HEK293 (cell line): ENCODE measurements at regions not wholly inside any gene's neighbourhood (a gene's known extent, or its start where the extent isn't known, plus 50 kb on each side); places are given as distances from the start of the nearest gene placed in this dataset.

Source experiments
- MYNN ChIP-seq: fragments of 450-650 bp; formaldehyde crosslinking; IDR thresholded peaks from 2 replicates; pipeline ENCODE4 v1.5.1; 2016; ENCODE audit warnings: missing biosample characterization, missing genetic modification characterization, borderline replicate concordance
- SP2 ChIP-seq: fragments of 450-650 bp; formaldehyde crosslinking; IDR thresholded peaks from 2 replicates; pipeline ENCODE4 v1.5.1; 2016; ENCODE audit warnings: missing biosample characterization, missing genetic modification characterization
- ZFP41 ChIP-seq: fragments of 450-650 bp; formaldehyde crosslinking; IDR thresholded peaks from 2 replicates; pipeline ENCODE4 v1.5.1; 2016; ENCODE audit warnings: missing biosample characterization, missing genetic modification characterization, borderline replicate concordance
- ZNF561 ChIP-seq: fragments of 450-650 bp; IDR thresholded peaks from 2 replicates; pipeline ENCODE4 v1.5.1; 2018; ENCODE audit warnings: missing biosample characterization, missing genetic modification characterization, borderline replicate concordance
- TF ChIP-seq, protein P1 (sequence below): fragments of 450-650 bp; formaldehyde crosslinking; IDR thresholded peaks from 2 replicates; pipeline ENCODE4 v1.5.1; 2016; ENCODE audit warnings: missing biosample characterization, missing genetic modification characterization

DNA sequence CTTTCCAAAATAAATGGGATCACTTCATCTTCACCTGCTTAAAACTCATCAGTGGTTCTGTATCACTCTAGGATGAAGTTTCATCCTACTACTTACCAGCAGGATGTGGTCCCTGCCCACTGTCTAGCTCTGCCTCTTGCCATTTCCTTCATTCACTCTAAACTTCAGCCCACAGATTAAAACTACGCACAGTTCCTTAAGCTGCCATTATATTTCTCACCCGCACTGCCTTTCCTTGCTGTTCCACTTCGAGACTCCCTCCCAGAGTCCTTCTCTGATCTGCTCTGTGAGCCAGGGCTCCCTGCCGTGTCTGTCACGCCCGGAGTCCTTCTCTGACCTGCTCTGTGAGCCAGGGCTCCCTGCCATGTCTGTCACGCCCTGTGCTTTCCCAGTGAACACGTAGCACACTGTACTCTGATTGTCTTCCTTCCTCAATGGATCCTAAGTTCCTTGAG, 52.0 kb upstream of the NPAS1 start:
- TF ChIP-seq ZNF561 (tag by site-specific recombination) (no peak), ZFP41 (no peak), MYNN (tag by site-specific recombination) (no peak), SP2 (tag by site-specific recombination) (no peak)
- TF ChIP-seq, protein P1, sequence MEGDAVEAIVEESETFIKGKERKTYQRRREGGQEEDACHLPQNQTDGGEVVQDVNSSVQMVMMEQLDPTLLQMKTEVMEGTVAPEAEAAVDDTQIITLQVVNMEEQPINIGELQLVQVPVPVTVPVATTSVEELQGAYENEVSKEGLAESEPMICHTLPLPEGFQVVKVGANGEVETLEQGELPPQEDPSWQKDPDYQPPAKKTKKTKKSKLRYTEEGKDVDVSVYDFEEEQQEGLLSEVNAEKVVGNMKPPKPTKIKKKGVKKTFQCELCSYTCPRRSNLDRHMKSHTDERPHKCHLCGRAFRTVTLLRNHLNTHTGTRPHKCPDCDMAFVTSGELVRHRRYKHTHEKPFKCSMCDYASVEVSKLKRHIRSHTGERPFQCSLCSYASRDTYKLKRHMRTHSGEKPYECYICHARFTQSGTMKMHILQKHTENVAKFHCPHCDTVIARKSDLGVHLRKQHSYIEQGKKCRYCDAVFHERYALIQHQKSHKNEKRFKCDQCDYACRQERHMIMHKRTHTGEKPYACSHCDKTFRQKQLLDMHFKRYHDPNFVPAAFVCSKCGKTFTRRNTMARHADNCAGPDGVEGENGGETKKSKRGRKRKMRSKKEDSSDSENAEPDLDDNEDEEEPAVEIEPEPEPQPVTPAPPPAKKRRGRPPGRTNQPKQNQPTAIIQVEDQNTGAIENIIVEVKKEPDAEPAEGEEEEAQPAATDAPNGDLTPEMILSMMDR (tag by site-specific recombination): no peak
